ENCODE measurements at regions not wholly inside any gene's neighbourhood (a gene's known extent, or its start where the extent isn't known, plus 50 kb on each side); places are given as distances from the start of the nearest gene placed in this dataset.

GRCh38 chr4:189763583-189763982 is 177.1 kb upstream of the FRG1 start:
- Histone ChIP-seq H3K27me3 (ENCODE audit: low read depth) (no peaks in the 10 kb centered on the region), H3K4me3 (no peak overlapping the region), H3K9me3 (no peaks in the 10 kb centered on the region), H3K4me1 (no peaks in the 10 kb centered on the region), H3K36me3 (replicated peaks) (no peaks in the 10 kb centered on the region)
- in situ Hi-C loops (cut with MboI; ENCODE audit: low sequenced_read_pairs): no loop called here
- no peak for DNase-seq (ENCODE audit: low spot score in 2 of 2)

GRCh38 chr4:189765301-189765700 is 175.4 kb upstream of the FRG1 start:
- no peaks in the 10 kb centered on the region for H3K36me3 ChIP-seq (replicated peaks)
- DNase-seq (ENCODE audit: low spot score in 2 of 2): no peak
- in situ Hi-C loops (cut with MboI; ENCODE audit: low sequenced_read_pairs): no loop called here
- no peaks in the 10 kb centered on the region for H3K27me3 ChIP-seq (ENCODE audit: low read depth)
- no peaks in the 10 kb centered on the region for H3K4me1 ChIP-seq
- no peak overlapping the region for H3K4me3 ChIP-seq
- no peaks in the 10 kb centered on the region for H3K9me3 ChIP-seq

- in situ Hi-C loops (cut with MboI; ENCODE audit: low sequenced_read_pairs): no loop called here
- Histone ChIP-seq H3K27me3 (ENCODE audit: low read depth) (no peaks in the 10 kb centered on the region), H3K4me1 (no peaks in the 10 kb centered on the region), H3K4me3 (no peak overlapping the region), H3K36me3 (replicated peaks) (no peaks in the 10 kb centered on the region), H3K9me3 (no peaks in the 10 kb centered on the region)
- DNase-seq (ENCODE audit: low spot score in 2 of 2): no peak
Measured at GRCh38 chr4:189765736-189766135, 174.9 kb upstream of the FRG1 start.

- H3K4me1 ChIP-seq: no peaks in the 10 kb centered on the region
- in situ Hi-C loops (cut with MboI; ENCODE audit: low sequenced_read_pairs): no loop called here
- no peaks in the 10 kb centered on the region for H3K9me3 ChIP-seq
Measured at GRCh38 chr4:189767941-189768340, 172.7 kb upstream of the FRG1 start.

GRCh38 chr4:189769131-189769530 is 171.5 kb upstream of the FRG1 start:
- DNase-seq (ENCODE audit: low spot score in 2 of 2): no peak
- Histone ChIP-seq H3K9me3 (no peaks in the 10 kb centered on the region), H3K27me3 (ENCODE audit: low read depth) (no peaks in the 10 kb centered on the region), H3K36me3 (replicated peaks) (no peaks in the 10 kb centered on the region), H3K4me1 (no peaks in the 10 kb centered on the region), H3K4me3 (no peak overlapping the region)
- in situ Hi-C loops (cut with MboI; ENCODE audit: low sequenced_read_pairs): no loop called here

More at GRCh38 chr4:189767941-189768340, 172.7 kb upstream of the FRG1 start:
- Histone ChIP-seq H3K27me3 (ENCODE audit: low read depth) (no peaks in the 10 kb centered on the region), H3K36me3 (replicated peaks) (no peaks in the 10 kb centered on the region), H3K4me3 (no peak overlapping the region)
- DNase-seq (ENCODE audit: low spot score in 2 of 2): no peak

GRCh38 chr4:189771696-189772361 is 168.8 kb upstream of the FRG1 start:
- Histone ChIP-seq H3K4me1 (no peaks in the 10 kb centered on the region), H3K36me3 (replicated peaks) (no peaks in the 10 kb centered on the region), H3K27me3 (ENCODE audit: low read depth) (no peaks in the 10 kb centered on the region), H3K4me3 (no peak overlapping the region), H3K9me3 (no peaks in the 10 kb centered on the region)
- in situ Hi-C loops (cut with MboI; ENCODE audit: low sequenced_read_pairs): no loop called here
- DNase-seq (ENCODE audit: low spot score in 2 of 2): no peak

- Histone ChIP-seq H3K36me3 (replicated peaks) (no peaks in the 10 kb centered on the region), H3K4me1 (no peaks in the 10 kb centered on the region), H3K9me3 (no peaks in the 10 kb centered on the region), H3K4me3 (no peak overlapping the region), H3K27me3 (ENCODE audit: low read depth) (no peaks in the 10 kb centered on the region)
- in situ Hi-C loops (cut with MboI; ENCODE audit: low sequenced_read_pairs): no loop called here
- DNase-seq (ENCODE audit: low spot score in 2 of 2): no peak
Measured at GRCh38 chr4:189773909-189774308, 166.8 kb upstream of the FRG1 start.

GRCh38 chr4:189779281-189779980 is 161.2 kb upstream of the FRG1 start:
- no peak for DNase-seq (ENCODE audit: low spot score in 2 of 2)

GRCh38 chr4:189780391-189780790 is 160.3 kb upstream of the FRG1 start:
- no peak for DNase-seq (ENCODE audit: low spot score in 2 of 2)
- no peaks in the 10 kb centered on the region for H3K27me3 ChIP-seq (ENCODE audit: low read depth)
- H3K4me1 ChIP-seq: no peaks in the 10 kb centered on the region
- no peak overlapping the region for H3K4me3 ChIP-seq
- in situ Hi-C loops (cut with MboI; ENCODE audit: low sequenced_read_pairs): no loop called here
- H3K9me3 ChIP-seq: no peaks in the 10 kb centered on the region
- no peaks in the 10 kb centered on the region for H3K36me3 ChIP-seq (replicated peaks)

More at GRCh38 chr4:189779281-189779980, 161.2 kb upstream of the FRG1 start:
- no peaks in the 10 kb centered on the region for H3K27me3 ChIP-seq (ENCODE audit: low read depth)
- no peaks in the 10 kb centered on the region for H3K36me3 ChIP-seq (replicated peaks)
- H3K4me3 ChIP-seq: no peak overlapping the region
- in situ Hi-C loops (cut with MboI; ENCODE audit: low sequenced_read_pairs): no loop called here
- no peaks in the 10 kb centered on the region for H3K4me1 ChIP-seq
- H3K9me3 ChIP-seq: no peaks in the 10 kb centered on the region

GRCh38 chr4:189784651-189785050 is 156.0 kb upstream of the FRG1 start:
- no peaks in the 10 kb centered on the region for H3K36me3 ChIP-seq (replicated peaks)
- no peaks in the 10 kb centered on the region for H3K27me3 ChIP-seq (ENCODE audit: low read depth)
- no peak for DNase-seq (ENCODE audit: low spot score in 2 of 2)
- H3K9me3 ChIP-seq: no peaks in the 10 kb centered on the region
- in situ Hi-C loops (cut with MboI; ENCODE audit: low sequenced_read_pairs): no loop called here
- H3K4me1 ChIP-seq: no peaks in the 10 kb centered on the region
- H3K4me3 ChIP-seq: no peak overlapping the region

GRCh38 chr4:189785257-189785656 is 155.4 kb upstream of the FRG1 start:
- no peaks in the 10 kb centered on the region for H3K27me3 ChIP-seq (ENCODE audit: low read depth)
- H3K9me3 ChIP-seq: no peaks in the 10 kb centered on the region
- in situ Hi-C loops (cut with MboI; ENCODE audit: low sequenced_read_pairs): no loop called here
- H3K36me3 ChIP-seq (replicated peaks): no peaks in the 10 kb centered on the region
- no peaks in the 10 kb centered on the region for H3K4me1 ChIP-seq
- no peak overlapping the region for H3K4me3 ChIP-seq
- DNase-seq (ENCODE audit: low spot score in 2 of 2): no peak

GRCh38 chr4:189786447-189786846 is 154.2 kb upstream of the FRG1 start:
- no peaks in the 10 kb centered on the region for H3K4me1 ChIP-seq
- no peaks in the 10 kb centered on the region for H3K27me3 ChIP-seq (ENCODE audit: low read depth)
- DNase-seq (ENCODE audit: low spot score in 2 of 2): no peak
- no peaks in the 10 kb centered on the region for H3K9me3 ChIP-seq
- in situ Hi-C loops (cut with MboI; ENCODE audit: low sequenced_read_pairs): no loop called here
- H3K36me3 ChIP-seq (replicated peaks): no peaks in the 10 kb centered on the region
- H3K4me3 ChIP-seq: no peak overlapping the region

GRCh38 chr4:189787216-189788031 is 153.2 kb upstream of the FRG1 start:
- Histone ChIP-seq H3K36me3 (replicated peaks) (no peaks in the 10 kb centered on the region), H3K4me1 (no peaks in the 10 kb centered on the region), H3K27me3 (ENCODE audit: low read depth) (no peaks in the 10 kb centered on the region), H3K4me3 (no peak overlapping the region), H3K9me3 (no peaks in the 10 kb centered on the region)
- in situ Hi-C loops (cut with MboI; ENCODE audit: low sequenced_read_pairs): no loop called here
- DNase-seq (ENCODE audit: low spot score in 2 of 2): no peak
